ENCODE measurements at regions not wholly inside any gene's neighbourhood (a gene's known extent, or its start where the extent isn't known, plus 50 kb on each side); places are given as distances from the start of the nearest gene placed in this dataset.

DNA sequence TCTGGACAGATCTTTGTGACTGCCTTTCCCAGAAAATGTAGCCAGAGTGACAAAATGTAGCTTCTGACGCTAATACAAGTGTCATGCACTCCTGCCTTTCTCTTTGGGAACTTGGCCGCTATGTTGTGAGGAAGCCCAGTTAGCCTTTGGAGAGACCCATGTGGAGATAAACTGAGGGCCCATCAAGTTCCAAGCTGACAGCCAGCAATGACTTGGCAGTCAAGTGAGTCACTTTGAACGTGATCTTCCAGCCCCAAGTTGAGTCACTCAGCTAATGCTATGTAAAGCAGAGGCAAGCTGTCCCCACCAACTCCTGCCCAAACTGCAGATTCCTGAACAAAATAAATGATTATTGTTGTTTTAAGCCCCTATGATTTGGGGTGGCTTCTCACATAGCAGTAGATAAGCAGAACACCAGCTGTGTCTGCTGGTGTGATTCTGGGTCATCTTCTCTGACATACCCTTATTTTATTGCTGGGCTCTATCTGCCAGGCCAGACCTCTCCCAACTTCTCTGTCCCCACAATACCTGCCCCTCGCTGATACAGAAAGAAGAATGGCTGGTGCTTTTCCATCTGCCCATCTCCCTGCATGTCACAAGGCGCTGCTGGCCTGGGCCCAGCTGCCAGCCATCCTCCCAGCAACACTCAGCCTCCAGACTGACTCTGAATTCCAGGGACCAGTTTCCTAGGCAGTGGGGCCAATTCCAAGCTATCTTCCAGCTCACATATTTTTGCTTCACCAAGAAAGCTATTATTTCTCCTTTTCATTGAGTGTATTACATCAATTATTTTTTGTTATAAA is 274.8 kb downstream of the LRFN2 start:
- DNase-seq = peak; percentile 7

DNA sequence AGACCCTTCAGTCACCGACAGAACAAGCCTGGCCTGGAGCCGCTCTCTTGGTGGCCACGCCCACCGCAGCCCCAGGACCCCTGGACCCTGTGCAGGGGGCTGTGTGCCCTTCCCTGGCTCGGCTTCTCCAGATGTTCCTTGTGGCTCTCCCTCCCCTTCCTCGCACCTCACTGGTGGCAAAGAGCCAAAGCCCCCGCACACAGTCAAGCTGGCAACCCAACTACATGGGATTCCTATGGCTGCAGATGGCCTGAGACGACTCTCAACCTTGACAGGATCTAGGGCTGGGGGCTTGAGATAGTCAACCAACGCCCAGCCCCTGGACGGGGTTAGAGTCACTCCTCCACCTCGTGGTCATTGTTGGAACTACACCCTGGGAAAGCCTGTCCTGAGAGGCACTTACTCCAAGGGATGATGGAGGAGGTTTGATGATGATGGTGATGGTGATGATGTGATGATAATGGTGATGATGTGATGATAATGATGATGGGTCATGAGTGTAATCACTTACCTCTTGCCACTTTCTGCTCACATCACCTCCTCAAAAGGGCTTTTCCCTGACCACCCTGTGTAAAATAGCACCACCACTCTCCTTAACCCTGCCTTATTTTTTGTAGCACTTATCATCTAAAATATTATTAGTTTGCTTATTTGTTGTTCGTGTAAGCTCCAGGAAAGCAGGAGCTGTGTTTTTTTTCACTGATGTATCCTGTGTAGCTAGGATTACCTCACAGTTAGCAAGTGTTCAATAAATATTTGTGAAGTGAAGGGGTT is 278.4 kb downstream of the LRFN2 start:
- DNase-seq = peak; percentile 52

DNA sequence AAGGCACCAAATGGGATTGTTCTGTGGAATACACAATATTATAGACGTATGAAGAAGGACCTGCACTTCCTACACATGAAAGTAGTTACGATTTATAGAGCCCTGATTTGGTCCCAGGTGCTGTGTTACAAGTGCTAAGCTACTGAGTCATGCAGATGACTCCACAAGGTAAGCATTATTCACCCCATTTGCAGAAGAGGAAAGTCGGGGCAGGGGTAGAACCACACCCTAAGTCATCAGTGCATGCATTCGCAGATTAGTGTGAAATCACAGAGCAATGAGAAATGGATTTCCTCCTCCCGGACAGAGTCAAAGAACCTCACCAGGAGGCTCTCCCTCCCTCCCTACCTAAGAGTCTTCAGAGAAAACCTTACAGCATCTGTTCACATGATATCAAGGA is 279.5 kb downstream of the LRFN2 start:
- DNase-seq = no peak

DNA sequence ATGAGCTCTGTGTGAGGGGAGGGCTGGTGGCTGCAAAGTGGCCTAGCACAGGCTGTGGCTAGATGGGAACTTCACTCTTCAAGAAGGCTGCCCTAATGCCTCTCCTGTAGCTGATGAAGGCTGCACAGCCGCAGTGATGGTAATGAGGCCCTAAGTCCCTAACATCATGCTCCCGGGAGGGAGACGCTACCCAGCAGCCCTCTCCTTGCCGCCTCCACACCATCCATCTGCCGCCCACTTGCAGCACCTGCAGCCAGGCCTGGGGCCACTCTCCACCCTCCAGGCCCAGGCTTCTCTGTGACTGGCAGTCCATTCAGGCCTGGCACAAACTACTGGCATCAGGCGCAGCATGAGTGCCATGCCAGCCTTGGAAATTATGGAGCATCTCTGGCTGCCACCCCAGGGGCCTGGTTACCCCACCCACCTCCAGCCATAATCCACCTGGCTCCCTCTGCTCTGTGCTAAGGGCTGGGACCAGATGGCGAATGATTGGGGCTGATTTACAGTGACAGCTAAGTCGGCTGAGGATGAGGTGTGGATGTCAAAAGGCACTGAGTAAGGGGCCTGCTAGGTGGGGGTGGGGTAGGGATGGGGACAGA is 284.2 kb downstream of the LRFN2 start:
- DNase-seq = no peak

DNA sequence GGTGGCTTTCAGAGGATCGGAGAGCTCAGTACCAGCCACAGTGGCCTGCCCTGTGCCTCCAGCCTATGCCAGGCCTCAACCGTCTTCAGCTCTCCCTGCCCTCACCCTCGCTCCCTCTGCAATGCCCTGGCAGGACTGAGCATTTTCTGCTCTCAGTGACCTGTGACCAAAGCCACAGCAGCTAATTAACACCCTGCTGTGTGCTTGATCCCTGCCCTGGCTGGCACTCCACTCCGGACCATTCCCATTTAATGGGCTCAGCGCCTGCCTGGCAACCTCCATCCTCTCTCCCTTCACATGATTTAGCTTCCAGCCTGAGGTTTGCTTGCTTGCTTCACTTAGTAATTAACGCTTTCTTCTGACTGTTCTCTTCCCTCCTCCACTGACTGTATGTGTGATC is 287.5 kb downstream of the LRFN2 start:
- no peak for DNase-seq

DNA sequence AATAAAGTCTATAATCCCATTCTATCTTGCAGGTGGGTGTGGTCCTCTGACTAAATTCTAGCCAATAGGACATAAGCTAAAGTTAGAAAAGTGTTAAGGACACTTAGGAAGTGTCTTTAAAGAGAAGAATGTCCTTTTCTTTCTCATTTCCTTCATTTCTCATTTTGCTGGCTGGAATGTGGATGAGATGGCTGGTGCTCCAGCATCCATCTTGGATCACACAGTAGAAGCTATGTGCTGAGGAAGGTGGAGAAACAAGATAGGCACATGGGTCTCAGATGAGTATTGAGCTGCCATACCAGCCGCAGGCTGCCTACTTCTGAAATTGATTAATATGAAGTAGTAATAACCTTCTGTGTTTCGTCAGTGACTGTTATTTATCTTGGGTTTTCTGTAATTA is 289.0 kb downstream of the LRFN2 start:
- DNase-seq = no peak

DNA sequence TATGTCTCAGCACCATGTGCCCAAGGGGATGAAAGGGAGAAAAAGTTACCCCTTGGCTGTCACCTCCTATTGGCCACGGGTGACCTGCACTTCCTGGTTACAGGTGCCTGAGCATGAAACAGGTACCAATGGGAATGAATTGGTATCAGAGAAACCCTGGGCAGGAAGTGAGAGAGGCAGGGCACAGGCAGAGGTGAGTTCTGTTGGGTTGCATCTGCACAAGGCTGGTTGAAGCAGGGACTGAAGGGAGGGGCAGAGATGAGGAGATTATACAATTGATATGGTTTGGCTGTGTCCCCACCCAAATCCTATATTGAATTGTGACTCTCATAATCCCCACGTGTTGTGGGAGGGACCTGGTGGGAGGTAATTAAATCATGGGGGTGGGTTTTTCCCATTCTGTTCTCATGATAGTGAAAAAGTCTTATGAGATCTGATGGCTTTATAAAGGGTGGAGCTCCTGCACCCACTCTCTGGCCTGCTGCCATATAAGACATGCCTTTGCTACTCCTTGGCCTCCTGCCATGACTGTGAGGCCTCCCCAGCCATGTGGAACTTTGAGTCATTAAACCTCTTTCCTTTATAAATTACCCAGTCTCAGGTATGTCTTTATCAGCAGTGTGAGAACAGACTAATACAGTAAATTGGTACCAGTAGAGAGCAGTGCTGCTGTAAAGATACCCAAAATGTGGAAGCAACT is 291.8 kb downstream of the LRFN2 start:
- DNase-seq = peak; percentile 11

DNA sequence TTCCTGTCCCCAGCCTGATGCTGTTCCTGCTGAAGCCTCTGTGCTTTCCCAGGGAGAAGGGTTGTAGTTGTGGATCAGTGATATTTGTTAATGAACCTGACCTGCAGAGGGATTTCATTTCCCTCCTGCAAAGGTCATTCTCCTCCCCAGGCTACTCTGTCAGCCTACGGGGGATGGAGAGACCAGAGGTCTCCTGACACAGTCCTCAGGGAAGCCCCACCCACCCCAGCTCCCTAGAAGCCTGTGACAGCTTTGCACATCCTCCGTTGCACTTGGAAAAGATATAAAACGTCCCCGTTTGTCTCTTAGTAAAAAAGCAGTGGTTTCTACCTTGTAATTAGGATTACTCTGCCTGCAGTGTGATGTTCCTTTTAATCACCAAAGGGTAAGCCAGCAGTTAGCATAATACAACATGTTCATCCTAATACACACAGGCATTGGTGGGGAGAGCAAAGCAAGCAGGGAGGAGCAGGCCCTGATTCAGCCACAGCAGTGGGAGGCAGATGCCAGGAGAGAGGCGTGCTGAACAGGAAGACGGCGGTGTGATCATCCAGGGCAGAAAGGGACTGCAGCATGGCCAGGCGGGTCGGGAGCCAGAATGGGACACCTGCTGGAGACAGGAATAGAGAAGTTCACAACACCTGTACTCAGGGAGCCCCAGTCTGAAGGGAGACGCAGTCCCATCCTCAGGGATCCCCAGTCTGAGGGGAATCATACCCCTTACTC is 293.5 kb downstream of the LRFN2 start:
- DNase-seq = no peak

DNA sequence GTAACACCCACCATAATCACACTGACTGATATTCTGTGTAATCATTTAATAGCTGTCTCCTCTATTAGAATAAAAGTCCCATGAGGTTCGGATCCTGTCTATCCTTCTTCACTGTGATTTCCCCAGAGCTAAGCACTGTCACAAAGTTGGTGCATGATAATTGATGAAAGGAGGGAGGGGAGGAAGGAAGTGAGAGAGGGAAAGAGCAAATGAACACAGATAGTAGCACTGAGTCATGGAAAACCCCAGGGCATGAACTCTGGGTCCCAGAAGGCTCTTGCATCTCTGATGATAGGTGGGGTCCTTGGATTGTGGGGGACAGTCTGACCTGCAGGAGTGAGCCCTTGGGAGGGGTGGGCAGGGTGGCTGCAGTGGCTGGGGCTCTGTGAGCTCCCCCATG is 294.1 kb downstream of the LRFN2 start:
- DNase-seq = no peak

DNA sequence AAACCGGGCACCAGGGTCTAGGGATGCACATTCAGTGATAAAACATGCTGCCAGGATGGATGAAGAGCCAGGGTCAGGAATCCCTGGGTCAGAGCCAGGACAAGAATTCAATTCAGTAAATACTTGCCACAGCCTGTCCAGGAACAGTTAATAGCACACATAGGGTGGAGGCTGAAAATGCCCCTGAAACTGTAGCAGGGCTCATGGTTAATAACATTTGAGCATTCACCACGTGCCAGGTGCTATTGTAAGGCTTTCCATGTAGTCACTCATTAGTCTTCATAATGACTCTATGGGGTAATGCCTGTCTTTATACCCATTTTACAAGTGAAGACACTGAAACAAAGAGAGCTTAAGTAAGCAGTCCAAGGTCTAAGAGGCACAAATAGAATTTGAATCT is 296.3 kb downstream of the LRFN2 start:
- DNase-seq = no peak

DNA sequence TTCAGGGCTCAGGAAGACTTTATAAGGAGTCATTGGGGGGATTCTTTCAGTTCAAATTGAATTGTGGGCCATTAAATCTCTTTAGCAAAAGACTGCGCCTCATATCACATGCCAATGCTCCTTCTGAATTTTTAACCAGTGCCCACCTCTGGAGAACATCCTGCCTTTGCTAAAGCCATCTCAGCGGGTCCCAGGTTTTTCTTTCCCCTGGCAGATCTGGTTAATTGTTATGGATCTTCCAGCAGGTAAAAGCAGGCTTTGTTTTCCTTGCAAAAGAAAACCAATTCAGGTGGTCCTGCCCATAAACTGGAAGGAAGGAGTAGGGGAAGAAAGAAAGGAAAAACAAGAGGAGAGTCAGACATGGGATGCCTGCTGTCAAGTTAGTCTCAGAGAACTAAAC is 298.2 kb downstream of the LRFN2 start:
- DNase-seq = no peak

DNA sequence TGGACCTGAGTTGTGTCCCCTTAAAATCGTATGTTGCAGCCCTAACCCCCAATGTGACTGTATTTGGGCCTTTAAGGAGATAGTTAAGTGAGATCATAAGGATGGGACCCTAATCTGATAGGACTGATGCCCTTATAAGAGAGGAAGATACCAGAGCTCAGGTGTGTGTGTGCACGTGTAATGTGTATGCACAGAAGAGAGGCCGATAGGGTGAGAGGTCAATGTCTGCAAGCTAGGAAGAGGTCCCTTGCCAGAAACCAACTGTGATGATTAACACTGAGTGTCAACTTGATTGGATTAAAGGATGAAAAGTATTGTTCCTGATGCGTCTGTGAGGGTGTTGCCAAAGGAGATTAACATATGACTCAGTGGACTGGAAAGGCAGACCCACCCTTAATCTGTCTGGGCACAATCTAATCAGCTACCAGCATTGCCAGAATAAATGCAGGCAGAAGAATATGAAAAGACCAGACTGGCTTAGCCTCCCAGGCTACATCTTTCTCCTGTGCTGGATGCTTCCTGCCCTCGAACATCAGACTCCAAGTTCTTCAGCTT is 299.8 kb downstream of the LRFN2 start:
- DNase-seq = no peak

DNA sequence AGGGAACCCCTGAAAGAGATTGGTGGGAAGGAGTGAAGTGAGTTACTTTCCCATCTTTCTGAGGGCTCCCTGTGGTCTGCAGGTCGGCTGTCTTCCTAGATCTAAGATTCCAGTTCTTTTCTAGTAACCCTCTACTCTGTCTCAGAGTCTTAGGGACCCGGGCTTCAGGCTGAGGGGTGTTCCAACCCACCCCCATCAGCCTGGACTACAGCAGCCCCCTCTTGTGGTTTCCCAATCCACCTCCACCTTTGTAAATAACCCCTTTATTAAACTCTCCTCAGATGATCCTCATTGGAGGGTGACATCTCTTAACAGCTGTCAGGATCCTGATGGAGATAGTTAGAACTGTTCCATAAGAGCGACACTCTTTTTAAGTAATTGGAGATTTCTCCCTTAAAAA is 300.4 kb downstream of the LRFN2 start:
- DNase-seq = no peak

DNA sequence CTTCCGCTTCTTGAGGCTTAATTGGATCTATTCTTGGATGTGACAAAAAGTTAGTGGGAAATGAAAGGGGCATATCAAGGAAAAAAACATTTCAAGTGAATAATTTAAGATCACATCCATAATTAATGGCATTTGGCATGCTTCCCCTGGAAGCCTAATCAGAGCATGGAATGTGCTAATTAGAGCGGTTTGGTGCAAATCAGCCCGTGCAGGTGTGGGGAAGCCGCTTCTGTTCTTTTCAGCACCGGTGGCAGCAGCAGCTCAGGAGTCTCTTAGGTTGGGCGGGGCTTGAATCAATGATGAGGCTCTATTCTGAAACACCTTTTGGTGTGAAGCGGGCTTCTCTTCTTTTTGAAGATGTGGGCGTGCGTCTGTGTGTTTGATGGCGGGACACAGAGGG is 301.2 kb downstream of the LRFN2 start:
- DNase-seq = no peak

DNA sequence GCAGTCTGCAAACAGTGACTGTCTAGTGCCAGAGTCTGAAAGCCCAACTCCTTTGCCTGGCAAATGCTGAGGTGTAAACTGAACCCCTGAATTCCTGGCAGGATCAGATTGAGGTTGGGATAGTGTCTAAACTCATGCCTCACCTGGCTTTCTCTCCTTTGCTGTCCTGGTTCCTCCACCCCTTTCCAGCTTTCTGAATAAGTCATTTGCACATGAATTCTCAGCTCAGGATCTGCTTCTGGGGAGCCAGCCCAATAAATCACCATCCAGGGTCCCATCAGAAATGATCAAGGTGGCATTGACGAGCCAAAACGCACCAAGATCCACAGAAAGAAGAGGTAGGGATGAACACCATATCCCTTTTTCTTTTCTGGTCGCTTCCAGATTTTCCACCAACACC is 301.6 kb downstream of the LRFN2 start:
- no peak for DNase-seq

DNA sequence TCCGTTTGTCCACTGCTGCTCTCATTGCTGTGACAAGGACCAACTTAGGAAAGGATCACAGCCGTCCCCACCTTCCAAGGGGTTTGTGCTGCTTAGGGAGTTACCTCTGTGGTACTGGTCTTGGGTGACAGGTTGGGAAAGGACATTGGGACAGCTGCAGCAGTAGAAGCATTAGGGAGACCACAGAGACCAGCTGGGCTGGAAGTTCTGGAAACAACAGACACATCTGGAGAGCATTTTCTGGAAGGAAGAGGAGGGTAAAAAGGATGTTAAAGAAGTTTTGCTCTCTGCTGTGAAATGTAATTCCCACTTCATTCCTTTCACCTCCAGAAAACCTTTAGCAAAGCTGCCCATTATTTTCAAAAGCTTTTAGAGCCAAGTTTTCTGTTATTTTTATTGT is 304.2 kb downstream of the LRFN2 start:
- no peak for DNase-seq

DNA sequence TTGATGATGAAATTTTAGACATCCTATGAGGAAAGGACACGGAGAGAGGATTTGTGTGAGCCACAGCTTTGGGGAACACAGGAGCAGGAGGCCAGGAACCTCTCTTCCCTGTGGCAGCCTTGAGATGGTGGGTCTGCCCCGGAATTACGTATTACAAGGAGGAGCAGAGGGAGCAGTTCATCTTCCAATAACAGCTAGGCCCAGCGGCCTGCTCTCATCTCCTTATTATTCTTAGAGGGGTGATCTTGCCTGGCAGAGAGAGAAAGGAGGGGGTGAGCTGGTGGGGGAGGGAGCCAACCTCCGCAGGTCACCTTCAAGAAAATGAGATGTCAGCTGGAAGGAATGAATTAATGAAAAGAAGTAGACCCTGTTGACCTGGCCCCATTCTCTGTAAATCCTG is 305.8 kb downstream of the LRFN2 start:
- DNase-seq = no peak

DNA sequence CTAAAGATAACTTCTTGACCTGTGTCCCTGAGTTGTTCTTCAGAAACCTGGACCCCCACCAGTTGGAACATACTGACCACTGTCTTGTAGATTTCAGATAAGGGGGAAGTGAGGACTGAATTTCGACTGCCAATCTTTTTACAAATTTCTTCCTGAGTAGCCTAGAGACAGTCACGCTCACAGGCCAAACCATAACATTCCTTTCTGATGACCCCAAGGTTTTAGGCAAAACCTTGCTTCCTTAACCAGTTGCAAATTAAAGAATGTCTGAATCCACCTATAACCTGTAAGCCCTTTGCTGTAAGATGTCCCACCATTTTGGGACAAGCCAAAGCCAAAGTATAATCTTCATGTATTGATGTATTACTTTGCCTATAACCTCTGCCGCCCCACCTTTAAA is 306.9 kb downstream of the LRFN2 start:
- no peak for DNase-seq

DNA sequence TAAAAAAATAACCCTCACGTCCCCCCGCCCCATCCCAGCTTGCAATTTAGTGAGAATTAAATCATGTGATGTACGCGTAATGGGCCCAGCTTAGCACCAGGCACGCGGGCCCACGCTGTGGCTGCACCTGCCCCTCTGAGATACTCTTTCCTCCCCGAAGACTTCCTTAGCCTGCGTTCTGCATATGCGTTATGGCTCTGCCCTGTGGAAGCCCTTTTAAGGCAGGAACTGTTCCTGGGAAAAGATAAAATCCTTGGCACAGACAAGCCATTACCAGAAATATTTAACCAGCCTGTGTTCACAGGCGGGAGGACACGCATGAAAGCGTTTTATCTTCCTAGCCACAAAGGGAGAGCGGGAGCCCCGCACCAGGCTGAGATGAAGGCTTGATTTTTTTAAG is 311.0 kb downstream of the LRFN2 start:
- no peak for DNase-seq

DNA sequence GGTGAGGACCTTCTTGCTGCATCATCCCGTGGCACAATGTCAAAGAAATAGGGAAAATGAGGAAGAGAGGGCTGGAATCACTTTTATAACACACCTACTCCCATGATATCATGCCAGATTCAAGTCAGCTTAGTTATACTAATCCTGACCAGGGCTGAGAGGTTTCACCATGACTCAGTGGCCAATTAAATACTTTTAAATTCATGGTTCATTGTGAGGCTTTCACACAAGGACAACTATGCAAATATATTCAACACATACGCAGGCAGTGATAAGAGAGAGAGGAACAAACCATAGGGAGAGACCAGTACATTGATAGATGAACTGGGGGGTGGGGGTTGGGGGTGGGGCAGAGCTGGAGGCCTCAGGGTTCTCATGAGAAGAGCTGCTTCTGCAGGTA is 313.1 kb downstream of the LRFN2 start:
- no peak for DNase-seq

DNA sequence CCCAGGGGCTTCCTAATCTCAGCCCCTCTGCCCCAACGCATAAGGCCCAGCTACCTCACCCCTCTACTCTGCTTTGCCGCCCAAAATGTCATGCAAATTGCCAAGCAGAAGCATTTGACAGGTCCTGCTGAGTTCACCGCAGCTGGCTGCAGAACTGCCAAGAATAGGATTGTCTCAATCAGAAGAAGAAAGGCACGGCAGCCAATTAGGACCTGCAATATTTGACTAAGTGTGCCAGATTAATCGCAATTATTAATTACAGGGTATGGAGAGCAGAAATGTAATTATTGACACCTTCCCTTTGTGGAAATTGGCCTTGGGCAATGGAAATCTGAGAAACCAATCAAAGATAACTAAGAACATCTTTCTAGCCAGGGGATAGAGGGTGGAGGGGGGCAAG is 318.6 kb downstream of the LRFN2 start:
- DNase-seq = no peak

DNA sequence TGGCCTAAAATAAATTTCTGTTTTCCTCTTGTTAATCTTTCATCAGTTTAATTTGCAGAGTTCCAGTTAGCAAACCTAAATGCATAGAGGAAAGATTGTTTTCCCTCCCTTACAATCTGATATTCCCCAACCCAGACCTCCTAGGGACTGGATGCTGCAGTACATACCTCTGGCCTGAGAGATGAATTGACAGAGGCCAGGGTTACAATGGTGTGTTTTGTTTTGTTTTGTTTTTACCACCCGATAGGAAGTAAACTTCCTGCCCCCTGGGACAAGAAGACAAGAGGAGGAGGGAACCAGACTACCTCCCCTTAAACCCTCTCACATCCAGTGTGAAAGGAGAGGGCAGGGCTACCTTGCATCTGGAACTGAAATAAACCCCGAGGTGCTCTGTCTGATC is 319.0 kb downstream of the LRFN2 start:
- no peak for DNase-seq

DNA sequence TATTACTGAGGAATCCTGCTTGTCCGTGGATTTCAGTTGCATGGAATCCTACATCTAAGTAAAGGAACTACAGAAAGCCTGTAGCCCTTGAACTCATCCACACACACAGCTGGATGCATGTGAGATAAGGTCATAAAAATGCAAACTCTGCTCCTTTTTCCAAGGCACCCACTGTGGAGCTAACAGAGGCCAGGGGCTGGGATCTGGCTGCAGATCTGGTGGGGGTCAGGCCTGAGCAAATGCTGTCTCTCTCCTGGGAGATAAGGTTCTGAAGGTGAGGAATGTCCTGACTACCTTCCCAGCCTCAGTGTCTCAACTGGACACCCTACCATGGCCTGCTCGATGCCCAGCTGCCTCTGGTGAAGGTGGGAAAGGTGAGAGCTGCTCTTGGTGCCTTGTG is 321.5 kb downstream of the LRFN2 start:
- no peak for DNase-seq
